GM12872 (cell line): ENCODE measurements at regions not wholly inside any gene's neighbourhood (a gene's known extent, or its start where the extent isn't known, plus 50 kb on each side); places are given as distances from the start of the nearest gene placed in this dataset.

ENCODE experiments used
- CTCF ChIP-seq: IDR thresholded peaks from 3 replicates; pipeline ENCODE4 v1.5.1; 2011; ENCODE audit warnings: low read depth, mild to moderate bottlenecking, low read length, moderate library complexity; ENCODE audit not compliant: insufficient read depth

- TF ChIP-seq CTCF, result no peak
These were observed 492.9 kb downstream of the CHSY3 start for GRCh38 chr5:130397132-130397531.

GRCh38 chr5:130386155-130386554, 481.9 kb downstream of the CHSY3 start:
- TF ChIP-seq CTCF, result no peak

GRCh38 chr5:130385656-130386055, 481.4 kb downstream of the CHSY3 start:
- TF ChIP-seq CTCF, result no peak

- no peak for TF ChIP-seq CTCF
These were observed 461.7 kb downstream of the CHSY3 start for GRCh38 chr5:130365956-130366355.

- TF ChIP-seq CTCF, result no peak
These were observed 445.9 kb downstream of the CHSY3 start for GRCh38 chr5:130350131-130350530.

GRCh38 chr5:130337179-130337888, 433.1 kb downstream of the CHSY3 start:
- TF ChIP-seq CTCF, result no peak

- no peak for TF ChIP-seq CTCF
These were observed 430.9 kb downstream of the CHSY3 start for GRCh38 chr5:130335117-130335516.
